IPS DF 6.9 (cell line): ENCODE measurements at regions not wholly inside any gene's neighbourhood (a gene's known extent, or its start where the extent isn't known, plus 50 kb on each side); places are given as distances from the start of the nearest gene placed in this dataset.

Source experiments
- DNase-seq: peaks from one replicate; pipeline ENCODE4 v3.0.0-alpha.2; 2013; ENCODE audit warnings: low read depth, low spot score
- H3K27ac ChIP-seq: one replicate; pipeline ENCODE4 v1.5.1; 2013; ENCODE audit warnings: low read length, control low read depth
- H3K27me3 ChIP-seq: 2 replicates; pipeline ENCODE4 v1.6.1; 2013; ENCODE audit warnings: mild to moderate bottlenecking, low read length; ENCODE audit not compliant: control insufficient read depth, insufficient read depth
- H3K36me3 ChIP-seq: 2 replicates; pipeline ENCODE4 v1.6.1; 2013; ENCODE audit warnings: low read length; ENCODE audit not compliant: control insufficient read depth, insufficient read depth
- H3K4me1 ChIP-seq: 2 replicates; pipeline ENCODE4 v1.6.1; 2013; ENCODE audit warnings: low read length; ENCODE audit not compliant: control insufficient read depth, insufficient read depth
- H3K4me3 ChIP-seq: 2 replicates; pipeline ENCODE4 v1.5.1; 2013; ENCODE audit warnings: mild to moderate bottlenecking, low read length
- H3K9me3 ChIP-seq: 2 replicates; pipeline ENCODE4 v1.6.1; 2013; ENCODE audit warnings: low read length, inconsistent platforms; ENCODE audit not compliant: control insufficient read depth, insufficient read depth
- WGBS: extraction: QIAGEN DNeasy Blood & Tissue Kit; methylation state at CpG from one replicate; pipeline ENCODE4 v1.1.7; 2013; ENCODE audit warnings: mixed read lengths, missing lambda C conversion rate; ENCODE audit not compliant: insufficient read length, insufficient coverage; 5-methylcytosine and 5-hydroxymethylcytosine counted together

DNA sequence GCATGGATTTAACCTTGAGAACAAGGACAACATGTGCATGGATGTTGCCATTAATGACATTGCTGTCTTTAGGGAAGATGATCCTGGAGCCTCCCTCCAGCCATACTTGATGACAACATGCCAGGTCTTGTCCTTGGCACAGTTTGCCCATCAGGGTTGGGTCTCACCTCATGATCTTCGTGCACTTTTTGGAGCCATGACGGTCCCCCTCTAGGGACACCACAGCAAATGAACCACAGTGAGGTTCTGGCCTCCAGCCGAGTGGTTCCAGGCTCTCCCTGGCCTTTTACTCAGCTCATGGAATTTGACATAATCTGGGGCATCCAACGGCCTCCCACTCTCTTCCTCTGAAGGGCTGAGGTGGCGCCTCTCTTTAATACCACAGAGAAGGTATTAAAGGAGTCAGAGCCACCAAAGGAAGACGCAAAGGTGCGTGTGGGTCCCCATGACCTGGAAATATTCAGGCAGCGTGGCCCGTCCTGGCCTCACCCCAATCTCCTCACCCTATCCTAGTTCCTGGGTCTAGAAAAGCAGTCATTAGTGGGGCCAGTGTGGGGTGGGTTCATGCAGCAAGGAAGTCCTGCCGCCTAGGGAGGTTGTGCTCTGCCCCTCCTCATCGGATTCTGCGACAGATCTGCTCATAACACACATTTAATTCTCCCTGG is 184.8 kb downstream of the CXCL12 start:
- no CpG with 5 or more reads among the region's 12 CpGs for WGBS
- Histone ChIP-seq H3K36me3 (no peaks in the 10 kb centered on the region), H3K4me1 (no peaks in the 10 kb centered on the region), H3K27me3 (no peaks in the 10 kb centered on the region), H3K9me3 (no peaks in the 10 kb centered on the region), H3K27ac (no peak overlapping the region), H3K4me3 (no peak overlapping the region)
- DNase-seq: no peak

DNA sequence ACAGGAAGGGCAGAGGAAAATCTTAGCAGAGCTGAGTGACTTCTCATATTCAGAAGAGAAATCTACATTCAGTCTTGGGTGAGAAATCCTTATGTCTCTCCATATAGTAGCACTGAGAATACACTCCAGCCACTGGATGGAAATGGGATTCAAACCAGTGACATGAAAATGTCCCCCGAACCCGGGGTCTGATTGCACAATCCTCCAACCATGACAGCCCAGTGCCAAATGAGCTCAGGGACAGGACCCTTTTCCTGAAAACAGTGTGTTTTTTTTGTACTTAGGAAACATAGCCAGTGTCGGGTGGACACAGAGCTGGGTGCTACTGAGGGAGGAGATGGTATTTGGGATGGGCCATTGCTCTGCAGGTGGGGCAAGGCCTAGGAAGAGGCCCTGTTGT is 185.6 kb downstream of the CXCL12 start:
- Histone ChIP-seq H3K27me3 (no peaks in the 10 kb centered on the region), H3K4me3 (no peak overlapping the region), H3K36me3 (no peaks in the 10 kb centered on the region), H3K9me3 (no peaks in the 10 kb centered on the region), H3K27ac (no peak overlapping the region), H3K4me1 (no peaks in the 10 kb centered on the region)
- no peak for DNase-seq
- WGBS: no CpG with 5 or more reads among the region's 3 CpGs

DNA sequence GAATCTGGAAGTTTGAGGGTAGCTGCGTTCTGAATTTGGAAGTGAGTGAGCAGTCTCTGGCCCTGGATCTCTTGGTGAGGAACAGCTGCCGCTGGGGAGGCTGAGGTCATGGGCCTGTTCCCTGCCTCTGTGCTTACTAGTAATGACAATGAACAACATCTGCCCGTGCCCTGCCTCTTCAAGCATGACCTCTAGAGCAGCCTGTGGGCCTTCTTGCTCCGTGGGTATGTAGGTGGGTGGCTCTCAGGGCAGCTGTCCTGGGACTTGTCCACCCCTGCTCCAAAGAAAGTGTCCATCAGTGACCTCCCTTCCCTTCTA is 186.2 kb downstream of the CXCL12 start:
- Histone ChIP-seq H3K4me1 (no peaks in the 10 kb centered on the region), H3K9me3 (no peaks in the 10 kb centered on the region), H3K36me3 (no peaks in the 10 kb centered on the region), H3K27ac (no peak overlapping the region), H3K4me3 (no peak overlapping the region), H3K27me3 (no peaks in the 10 kb centered on the region)
- no peak for DNase-seq
- WGBS: no CpG with 5 or more reads among the region's 4 CpGs

DNA sequence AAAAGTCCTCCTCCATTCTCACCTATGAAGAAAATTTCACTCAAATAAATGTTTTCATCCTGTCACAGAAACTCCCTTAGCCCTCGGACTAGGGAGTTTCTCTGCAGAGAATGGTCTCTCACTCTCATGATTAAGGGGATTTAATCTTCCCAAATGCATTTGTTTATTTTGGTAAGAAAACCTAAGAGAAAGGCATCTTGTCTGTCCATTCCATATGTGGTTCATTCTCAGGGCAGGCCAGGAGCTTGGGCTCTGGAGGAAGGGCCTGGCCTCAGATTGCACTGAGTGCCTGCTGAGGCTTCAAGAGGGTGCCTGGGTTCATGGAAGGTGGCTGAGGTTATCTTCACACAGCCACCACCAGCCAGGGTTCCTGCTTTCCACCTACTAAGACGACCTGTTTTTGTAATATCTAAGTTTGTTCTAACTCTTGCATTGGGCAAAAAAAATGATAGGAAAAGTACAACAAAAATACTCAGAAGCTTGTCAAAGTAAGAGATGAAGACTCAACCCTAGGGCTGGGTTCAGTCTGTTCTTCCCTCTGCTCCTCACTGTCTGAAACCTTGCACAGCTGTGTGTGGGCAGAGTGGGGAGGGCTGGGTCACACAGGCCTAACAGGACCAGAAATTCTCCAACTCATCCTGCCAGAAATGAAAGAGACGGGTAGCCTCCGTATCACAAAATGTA is 186.7 kb downstream of the CXCL12 start:
- Histone ChIP-seq H3K4me3 (no peak overlapping the region), H3K27me3 (no peaks in the 10 kb centered on the region), H3K36me3 (no peaks in the 10 kb centered on the region), H3K9me3 (no peaks in the 10 kb centered on the region), H3K4me1 (no peaks in the 10 kb centered on the region), H3K27ac (no peak overlapping the region)
- no peak for DNase-seq
- WGBS: no CpG with 5 or more reads among the region's 4 CpGs

DNA sequence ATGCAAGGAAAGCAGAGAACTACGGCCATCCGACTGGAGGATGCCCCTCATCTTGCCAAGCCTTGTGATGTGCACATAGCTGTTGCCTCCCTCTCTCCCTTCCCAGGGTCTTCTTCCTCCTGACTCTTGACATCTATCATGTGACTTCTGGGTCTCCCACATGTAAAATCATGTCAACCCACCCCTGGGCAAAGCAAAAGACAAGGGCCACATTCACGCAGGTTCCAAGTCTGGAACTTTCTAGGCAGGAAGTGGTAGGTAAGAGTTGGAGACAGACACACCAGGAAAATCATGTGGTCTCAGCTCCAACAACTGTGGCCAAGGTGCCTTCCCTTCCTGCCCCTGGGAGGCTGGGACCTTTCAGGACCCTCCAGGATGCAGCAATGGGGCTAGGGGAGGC is 187.3 kb downstream of the CXCL12 start:
- Histone ChIP-seq H3K4me1 (no peaks in the 10 kb centered on the region), H3K27me3 (no peaks in the 10 kb centered on the region), H3K36me3 (no peaks in the 10 kb centered on the region), H3K9me3 (no peaks in the 10 kb centered on the region), H3K27ac (no peak overlapping the region), H3K4me3 (no peak overlapping the region)
- DNase-seq: no peak
- WGBS: no CpG with 5 or more reads among the region's 3 CpGs

DNA sequence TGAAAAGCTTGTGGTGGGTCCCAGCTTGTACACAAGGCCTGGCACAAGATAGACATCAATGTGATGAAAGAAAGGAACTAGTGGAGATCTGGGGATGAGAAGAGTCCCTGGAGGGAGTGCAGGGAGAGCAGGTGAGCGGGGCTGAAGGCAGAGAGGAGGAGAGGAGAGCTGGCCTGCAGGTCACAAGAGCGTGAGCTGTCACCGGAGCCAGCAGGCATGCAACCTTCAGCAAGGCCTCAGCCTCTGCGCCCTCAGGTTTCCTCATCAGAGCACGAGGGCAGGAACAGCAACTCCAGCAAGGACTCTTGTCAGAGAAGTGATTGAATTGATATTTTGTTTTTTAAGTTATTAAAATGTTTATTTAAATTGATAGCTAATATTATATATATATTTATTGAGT is 188.6 kb downstream of the CXCL12 start:
- Histone ChIP-seq H3K27ac (no peak overlapping the region), H3K4me1 (no peaks in the 10 kb centered on the region), H3K36me3 (no peaks in the 10 kb centered on the region), H3K4me3 (no peak overlapping the region), H3K9me3 (no peaks in the 10 kb centered on the region), H3K27me3 (no peaks in the 10 kb centered on the region)
- DNase-seq: no peak
- no CpG with 5 or more reads among the region's 5 CpGs for WGBS

DNA sequence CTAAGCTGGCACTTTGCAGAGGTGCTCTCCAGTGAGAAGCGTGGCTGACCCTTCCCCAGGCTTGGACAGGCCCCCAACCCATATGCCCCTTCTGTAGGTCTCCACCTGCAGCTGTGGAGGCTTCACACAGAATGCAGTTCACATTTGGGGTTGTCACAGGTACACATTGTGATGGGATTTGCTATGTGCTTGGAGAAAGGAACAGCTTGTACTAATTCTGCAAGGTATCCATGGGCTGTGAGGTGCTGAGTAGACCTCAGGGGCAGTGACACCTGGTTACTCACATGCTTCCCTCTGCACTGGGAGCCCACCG is 188.9 kb downstream of the CXCL12 start:
- H3K36me3 ChIP-seq: no peaks in the 10 kb centered on the region
- H3K9me3 ChIP-seq: no peaks in the 10 kb centered on the region
- WGBS: no CpG with 5 or more reads among the region's 2 CpGs
- no peak overlapping the region for H3K27ac ChIP-seq
- H3K27me3 ChIP-seq: no peaks in the 10 kb centered on the region
- no peak overlapping the region for H3K4me3 ChIP-seq
- DNase-seq: no peak
- H3K4me1 ChIP-seq: no peaks in the 10 kb centered on the region

DNA sequence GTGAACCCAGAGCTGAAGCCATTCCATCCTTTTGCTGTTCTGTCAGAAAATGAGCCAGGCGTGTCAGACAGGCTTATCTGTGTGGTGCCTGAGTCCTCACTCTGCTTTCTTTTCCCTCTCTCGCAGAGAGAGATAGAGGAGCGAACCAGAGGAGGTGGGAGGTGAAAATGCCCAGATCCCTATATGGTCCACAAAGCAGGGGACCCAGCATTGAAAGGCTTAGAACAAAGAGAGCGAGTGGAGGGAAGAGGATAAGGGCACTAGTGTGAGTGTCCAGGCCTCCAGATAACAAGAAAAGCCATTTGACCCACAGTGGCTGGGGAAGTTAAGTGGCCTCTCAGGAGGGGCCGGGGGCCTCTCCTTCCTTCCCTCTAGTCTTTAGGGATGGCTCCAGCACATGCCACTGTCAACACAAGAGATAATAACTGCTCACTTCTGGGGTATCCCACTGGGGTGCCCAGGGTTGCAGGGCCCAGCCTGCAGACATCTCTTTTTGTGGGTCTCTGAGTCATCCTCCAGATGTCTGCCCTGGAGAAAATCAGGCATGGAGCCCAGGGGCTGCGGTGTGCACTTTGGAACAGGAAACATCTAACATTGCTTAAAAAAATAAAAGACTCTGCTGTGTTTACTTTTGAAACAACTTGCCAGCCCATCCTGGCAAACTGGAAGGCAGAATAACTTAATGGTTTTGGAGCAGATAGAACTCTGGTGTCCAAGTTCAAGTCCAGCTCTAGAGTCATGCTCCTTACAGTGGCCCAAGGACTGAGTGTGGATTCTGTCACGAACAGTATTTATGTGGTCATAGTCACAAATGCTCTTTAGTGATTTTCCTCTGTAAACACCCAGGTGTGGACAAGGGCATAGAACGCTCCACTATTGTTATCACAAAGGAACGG is 189.5 kb downstream of the CXCL12 start:
- WGBS: no CpG with 5 or more reads among the region's 9 CpGs
- no peak overlapping the region for H3K4me3 ChIP-seq
- H3K27ac ChIP-seq: no peak overlapping the region

DNA sequence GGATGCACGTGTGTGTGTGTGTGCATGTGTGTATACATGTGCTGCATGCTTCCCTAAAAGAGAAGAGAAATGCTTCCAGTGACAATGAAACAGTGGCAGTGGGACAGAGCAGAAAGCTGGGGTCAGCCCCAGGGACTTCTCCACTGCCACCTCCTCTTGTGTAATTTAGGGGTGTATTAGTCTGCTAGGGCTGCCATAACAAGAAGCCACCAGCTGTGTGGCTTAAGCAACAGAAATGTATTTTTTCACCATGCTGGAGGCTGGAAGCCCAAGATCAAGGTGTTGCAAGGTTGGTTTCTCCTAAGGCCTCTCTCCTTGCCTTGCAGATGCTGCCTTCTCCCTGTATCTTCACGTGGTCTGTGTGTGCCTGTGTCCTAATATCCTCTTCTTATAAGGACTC is 190.5 kb downstream of the CXCL12 start:
- no CpG with 5 or more reads among the region's 2 CpGs for WGBS
- DNase-seq: no peak
- H3K4me1 ChIP-seq: no peaks in the 10 kb centered on the region

More for the DNA sequence above, 189.5 kb downstream of the CXCL12 start:
- no peaks in the 10 kb centered on the region for H3K36me3 ChIP-seq
- no peaks in the 10 kb centered on the region for H3K4me1 ChIP-seq
- H3K9me3 ChIP-seq: no peaks in the 10 kb centered on the region
- no peaks in the 10 kb centered on the region for H3K27me3 ChIP-seq
- DNase-seq: no peak

DNA sequence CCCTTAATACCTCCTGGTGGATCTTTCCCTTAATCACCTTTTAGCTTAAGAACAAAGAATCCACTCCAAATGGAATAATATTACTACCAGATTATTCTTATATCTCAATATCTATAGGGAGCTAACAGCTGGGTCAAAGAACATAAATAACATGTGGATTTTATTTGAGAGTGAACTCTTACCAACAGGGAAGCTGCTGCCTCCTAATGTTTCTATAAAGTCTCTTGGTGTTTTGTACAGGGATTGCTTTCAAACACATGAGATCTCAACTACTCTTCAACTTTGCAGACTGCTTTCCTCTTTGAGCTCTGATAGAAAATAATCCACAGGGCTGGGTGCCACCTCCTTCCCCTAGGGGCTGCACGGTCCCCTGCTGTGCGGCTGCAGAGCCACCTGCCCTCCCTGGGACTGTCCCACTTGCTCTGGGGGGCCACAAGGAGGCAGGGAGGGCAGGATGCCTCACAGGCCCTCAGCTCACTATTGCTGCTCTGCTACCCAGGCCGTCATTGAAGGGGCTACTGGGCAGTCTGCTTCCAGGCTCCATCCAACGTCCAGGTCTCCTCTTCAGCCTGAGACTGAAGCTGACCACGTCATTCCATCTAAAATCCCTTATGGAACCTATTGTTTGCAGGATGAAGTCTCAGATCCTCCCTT is 191.2 kb downstream of the CXCL12 start:
- no peak overlapping the region for H3K27ac ChIP-seq

More for the DNA sequence above, 190.5 kb downstream of the CXCL12 start:
- no peaks in the 10 kb centered on the region for H3K9me3 ChIP-seq
- H3K4me3 ChIP-seq: no peak overlapping the region
- no peak overlapping the region for H3K27ac ChIP-seq
- H3K27me3 ChIP-seq: no peaks in the 10 kb centered on the region
- H3K36me3 ChIP-seq: no peaks in the 10 kb centered on the region

More for the DNA sequence above, 191.2 kb downstream of the CXCL12 start:
- Histone ChIP-seq H3K27me3 (no peaks in the 10 kb centered on the region), H3K4me3 (no peak overlapping the region), H3K36me3 (no peaks in the 10 kb centered on the region), H3K4me1 (no peaks in the 10 kb centered on the region), H3K9me3 (no peaks in the 10 kb centered on the region)
- DNase-seq: no peak
- WGBS: no CpG with 5 or more reads among the region's 5 CpGs
